CD1c-positive myeloid dendritic cell (primary cell): ENCODE measurements at regions not wholly inside any gene's neighbourhood (a gene's known extent, or its start where the extent isn't known, plus 50 kb on each side); places are given as distances from the start of the nearest gene placed in this dataset.

Experiments used
- DNase-seq: peaks from one replicate; pipeline ENCODE4 v3.0.0-alpha.2; 2016; ENCODE audit errors: extremely low spot score

- DNase-seq = no peak
These were observed 129.3 kb upstream of the SEMA6A start for GRCh38 chr5:116703941-116704340.

- no peak for DNase-seq
These were observed 128.7 kb upstream of the SEMA6A start for GRCh38 chr5:116703328-116703727.

GRCh38 chr5:116702776-116703175 is 128.2 kb upstream of the SEMA6A start:
- DNase-seq = no peak

GRCh38 chr5:116699332-116699731 is 124.7 kb upstream of the SEMA6A start:
- DNase-seq = no peak

- no peak for DNase-seq
These were observed 121.7 kb upstream of the SEMA6A start for GRCh38 chr5:116696366-116696765.

- no peak for DNase-seq
These were observed 121.1 kb upstream of the SEMA6A start for GRCh38 chr5:116695681-116696080.

GRCh38 chr5:116686438-116686837 is 111.8 kb upstream of the SEMA6A start:
- DNase-seq = no peak

- DNase-seq = no peak
These were observed 111.3 kb upstream of the SEMA6A start for GRCh38 chr5:116685931-116686330.

- DNase-seq = no peak
These were observed 110.4 kb upstream of the SEMA6A start for GRCh38 chr5:116685069-116685468.

GRCh38 chr5:116681334-116682013 is 106.9 kb upstream of the SEMA6A start:
- no peak for DNase-seq

- no peak for DNase-seq
These were observed 100.9 kb upstream of the SEMA6A start for GRCh38 chr5:116675626-116675910.

GRCh38 chr5:116674881-116675625 is 100.4 kb upstream of the SEMA6A start:
- no peak for DNase-seq

GRCh38 chr5:116673453-116673852 is 98.8 kb upstream of the SEMA6A start:
- no peak for DNase-seq

GRCh38 chr5:116672203-116672602 is 97.6 kb upstream of the SEMA6A start:
- no peak for DNase-seq

GRCh38 chr5:116671211-116671736 is 96.7 kb upstream of the SEMA6A start:
- DNase-seq = no peak

- no peak for DNase-seq
These were observed 94.8 kb upstream of the SEMA6A start for GRCh38 chr5:116669261-116670031.

GRCh38 chr5:116668390-116668789 is 93.8 kb upstream of the SEMA6A start:
- no peak for DNase-seq

- no peak for DNase-seq
These were observed 92.3 kb upstream of the SEMA6A start for GRCh38 chr5:116666901-116667300.

GRCh38 chr5:116664988-116665387 is 90.4 kb upstream of the SEMA6A start:
- no peak for DNase-seq

GRCh38 chr5:116663081-116663480 is 88.5 kb upstream of the SEMA6A start:
- DNase-seq = no peak

GRCh38 chr5:116661419-116661818 is 86.8 kb upstream of the SEMA6A start:
- DNase-seq = no peak

GRCh38 chr5:116660929-116661328 is 86.3 kb upstream of the SEMA6A start:
- no peak for DNase-seq

GRCh38 chr5:116658830-116659229 is 84.2 kb upstream of the SEMA6A start:
- DNase-seq = no peak
